ENCODE measurements at regions not wholly inside any gene's neighbourhood (a gene's known extent, or its start where the extent isn't known, plus 50 kb on each side); places are given as distances from the start of the nearest gene placed in this dataset.

GRCh38 chr18:11506856-11507255 lies 102.5 kb upstream of the SLC35G4 start:
- Histone ChIP-seq H3K27me3 (no peaks in the 10 kb centered on the region), H3K4me1 (no peaks in the 10 kb centered on the region), H3K4me3 (no peak overlapping the region), H3K36me3 (no peaks in the 10 kb centered on the region), H3K9me3 (no peaks in the 10 kb centered on the region), H3K27ac (no peak overlapping the region)
- TF ChIP-seq, protein P1, sequence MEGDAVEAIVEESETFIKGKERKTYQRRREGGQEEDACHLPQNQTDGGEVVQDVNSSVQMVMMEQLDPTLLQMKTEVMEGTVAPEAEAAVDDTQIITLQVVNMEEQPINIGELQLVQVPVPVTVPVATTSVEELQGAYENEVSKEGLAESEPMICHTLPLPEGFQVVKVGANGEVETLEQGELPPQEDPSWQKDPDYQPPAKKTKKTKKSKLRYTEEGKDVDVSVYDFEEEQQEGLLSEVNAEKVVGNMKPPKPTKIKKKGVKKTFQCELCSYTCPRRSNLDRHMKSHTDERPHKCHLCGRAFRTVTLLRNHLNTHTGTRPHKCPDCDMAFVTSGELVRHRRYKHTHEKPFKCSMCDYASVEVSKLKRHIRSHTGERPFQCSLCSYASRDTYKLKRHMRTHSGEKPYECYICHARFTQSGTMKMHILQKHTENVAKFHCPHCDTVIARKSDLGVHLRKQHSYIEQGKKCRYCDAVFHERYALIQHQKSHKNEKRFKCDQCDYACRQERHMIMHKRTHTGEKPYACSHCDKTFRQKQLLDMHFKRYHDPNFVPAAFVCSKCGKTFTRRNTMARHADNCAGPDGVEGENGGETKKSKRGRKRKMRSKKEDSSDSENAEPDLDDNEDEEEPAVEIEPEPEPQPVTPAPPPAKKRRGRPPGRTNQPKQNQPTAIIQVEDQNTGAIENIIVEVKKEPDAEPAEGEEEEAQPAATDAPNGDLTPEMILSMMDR (IDR thresholded peaks at IDR 0.05) = no peak
- DNase-seq (ENCODE audit: low spot score in 2 of 2) = no peak
- intact Hi-C loops (cut with DNase I) = no loop called here

GRCh38 chr18:11505993-11506392 lies 103.4 kb upstream of the SLC35G4 start:
- TF ChIP-seq, protein P1 (IDR thresholded peaks at IDR 0.05) = no peak
- Histone ChIP-seq H3K4me1 (no peaks in the 10 kb centered on the region), H3K36me3 (no peaks in the 10 kb centered on the region), H3K27me3 (no peaks in the 10 kb centered on the region), H3K4me3 (no peak overlapping the region), H3K27ac (no peak overlapping the region), H3K9me3 (no peaks in the 10 kb centered on the region)
- intact Hi-C loops (cut with DNase I) = no loop called here
- DNase-seq (ENCODE audit: low spot score in 2 of 2) = no peak

DNA sequence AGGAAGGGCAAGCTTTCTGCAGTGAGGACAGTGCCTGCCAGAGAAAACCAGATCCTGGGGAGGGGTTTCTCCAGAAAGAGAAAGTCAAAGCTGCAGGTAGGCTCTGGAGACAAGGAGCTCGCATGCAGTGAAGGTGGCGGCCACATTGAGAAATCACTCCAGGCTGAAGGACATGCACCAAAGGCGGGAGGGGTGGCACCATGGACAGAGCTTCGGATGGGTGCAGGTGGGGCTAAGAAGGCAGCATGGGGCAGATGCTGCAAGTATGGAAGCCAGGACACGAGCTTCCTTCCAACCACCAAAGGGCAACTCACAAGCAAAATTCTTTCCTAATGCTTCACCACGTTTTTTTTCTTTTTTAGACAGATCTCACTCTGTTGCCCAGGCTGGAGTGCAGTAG lies 104.4 kb upstream of the SLC35G4 start:
- no peak for DNase-seq (ENCODE audit: low spot score in 2 of 2)
- H3K4me3 ChIP-seq = no peak overlapping the region
- TF ChIP-seq, protein P1 (IDR thresholded peaks at IDR 0.05) = no peak

GRCh38 chr18:11502368-11502767 lies 107.0 kb upstream of the SLC35G4 start:
- intact Hi-C loops (cut with DNase I) = no loop called here
- no peak for DNase-seq (ENCODE audit: low spot score in 2 of 2)
- TF ChIP-seq, protein P1 (IDR thresholded peaks at IDR 0.05) = no peak
- H3K36me3 ChIP-seq = no peaks in the 10 kb centered on the region
- H3K27ac ChIP-seq = no peak overlapping the region
- H3K4me3 ChIP-seq = no peak overlapping the region
- H3K27me3 ChIP-seq = no peaks in the 10 kb centered on the region
- no peaks in the 10 kb centered on the region for H3K9me3 ChIP-seq
- no peaks in the 10 kb centered on the region for H3K4me1 ChIP-seq

More for the DNA sequence above, 104.4 kb upstream of the SLC35G4 start:
- no peaks in the 10 kb centered on the region for H3K27me3 ChIP-seq
- no peaks in the 10 kb centered on the region for H3K4me1 ChIP-seq
- no peaks in the 10 kb centered on the region for H3K36me3 ChIP-seq
- H3K9me3 ChIP-seq = no peaks in the 10 kb centered on the region
- intact Hi-C loops (cut with DNase I) = no loop called here
- H3K27ac ChIP-seq = no peak overlapping the region

DNA sequence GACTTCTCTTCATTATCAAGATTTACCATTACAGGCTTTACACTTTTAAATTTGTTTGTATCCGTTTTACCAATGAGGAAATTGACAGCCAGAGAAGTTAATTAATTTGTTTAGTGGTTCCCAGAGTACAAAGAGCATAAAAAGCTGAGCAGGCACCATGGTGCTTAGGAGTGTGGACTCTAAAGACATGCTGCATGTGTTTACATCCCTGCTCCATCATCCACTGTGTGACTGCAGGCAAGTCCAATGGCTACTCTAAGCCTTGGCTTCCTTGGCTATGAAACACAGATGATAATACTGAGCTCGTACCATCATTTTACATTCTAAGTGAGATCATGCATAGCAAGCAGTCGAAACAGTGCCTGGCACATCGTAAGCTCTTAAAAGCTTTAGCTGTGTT lies 108.0 kb upstream of the SLC35G4 start:
- TF ChIP-seq, protein P1 (IDR thresholded peaks at IDR 0.05) = no peak
- no peak overlapping the region for H3K27ac ChIP-seq
- no peak for DNase-seq (ENCODE audit: low spot score in 2 of 2)
- H3K27me3 ChIP-seq = no peaks in the 10 kb centered on the region
- H3K9me3 ChIP-seq = no peaks in the 10 kb centered on the region
- H3K4me3 ChIP-seq = no peak overlapping the region
- H3K4me1 ChIP-seq = no peaks in the 10 kb centered on the region
- no peaks in the 10 kb centered on the region for H3K36me3 ChIP-seq
- intact Hi-C loops (cut with DNase I) = no loop called here
